ENCODE measurements at regions not wholly inside any gene's neighbourhood (a gene's known extent, or its start where the extent isn't known, plus 50 kb on each side); places are given as distances from the start of the nearest gene placed in this dataset.

DNA sequence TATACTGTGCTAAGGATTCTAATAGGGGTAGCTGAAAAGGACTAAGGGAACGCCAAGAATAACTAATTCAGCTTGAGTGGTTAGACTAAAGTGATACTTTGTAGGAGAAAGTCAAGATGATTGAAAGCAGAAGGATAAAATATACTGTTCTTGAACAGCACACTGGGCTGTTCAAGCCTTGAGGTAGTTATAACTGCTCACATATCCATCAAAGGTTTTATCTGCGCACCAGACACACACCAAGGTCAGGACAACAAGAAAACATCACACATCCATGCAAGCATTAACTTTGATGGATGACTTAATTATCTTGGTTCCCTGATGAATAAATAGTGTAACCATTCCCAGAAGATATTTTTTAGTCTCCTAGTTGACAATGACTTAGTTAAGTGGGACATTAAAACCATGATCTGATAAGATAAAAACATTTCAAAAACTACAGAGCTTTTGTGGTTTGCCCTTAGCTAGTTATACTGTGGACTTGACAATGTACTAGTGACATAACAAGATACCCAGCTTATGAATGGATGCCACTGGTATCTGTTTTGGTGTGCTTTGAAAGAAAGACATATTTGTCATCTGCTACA lies 728.9 kb downstream of the JRKL start:
- TF ChIP-seq, protein P1, sequence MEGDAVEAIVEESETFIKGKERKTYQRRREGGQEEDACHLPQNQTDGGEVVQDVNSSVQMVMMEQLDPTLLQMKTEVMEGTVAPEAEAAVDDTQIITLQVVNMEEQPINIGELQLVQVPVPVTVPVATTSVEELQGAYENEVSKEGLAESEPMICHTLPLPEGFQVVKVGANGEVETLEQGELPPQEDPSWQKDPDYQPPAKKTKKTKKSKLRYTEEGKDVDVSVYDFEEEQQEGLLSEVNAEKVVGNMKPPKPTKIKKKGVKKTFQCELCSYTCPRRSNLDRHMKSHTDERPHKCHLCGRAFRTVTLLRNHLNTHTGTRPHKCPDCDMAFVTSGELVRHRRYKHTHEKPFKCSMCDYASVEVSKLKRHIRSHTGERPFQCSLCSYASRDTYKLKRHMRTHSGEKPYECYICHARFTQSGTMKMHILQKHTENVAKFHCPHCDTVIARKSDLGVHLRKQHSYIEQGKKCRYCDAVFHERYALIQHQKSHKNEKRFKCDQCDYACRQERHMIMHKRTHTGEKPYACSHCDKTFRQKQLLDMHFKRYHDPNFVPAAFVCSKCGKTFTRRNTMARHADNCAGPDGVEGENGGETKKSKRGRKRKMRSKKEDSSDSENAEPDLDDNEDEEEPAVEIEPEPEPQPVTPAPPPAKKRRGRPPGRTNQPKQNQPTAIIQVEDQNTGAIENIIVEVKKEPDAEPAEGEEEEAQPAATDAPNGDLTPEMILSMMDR (optimal IDR thresholded peaks at IDR 0.05 in 1 of 3, IDR thresholded peaks at IDR 0.05 in 1 of 3, conservative IDR thresholded peaks at IDR 0.05 in 1 of 3; ENCODE audit: extremely low read depth in 1 of 3, insufficient read depth in 2 of 3, low read length in 3 of 3) = no peak
- TF ChIP-seq EZH2 (IDR thresholded peaks at IDR 0.05; ENCODE audit: low read length) = no peak
